H1 (cell line): ENCODE measurements at regions not wholly inside any gene's neighbourhood (a gene's known extent, or its start where the extent isn't known, plus 50 kb on each side); places are given as distances from the start of the nearest gene placed in this dataset.

ENCODE experiments used
- CTCF ChIA-PET: fragments of 300-600 bp; sonication (Branson Sonifier 250); formaldehyde crosslinking; loops from one replicate; lab custom pipeline; 2021; ENCODE audit not compliant: partially characterized antibody; lab: Charles Lee
- POLR2A ChIA-PET: fragments of 300-600 bp; sonication (Branson Sonifier 250); formaldehyde crosslinking; loops from one replicate; lab custom pipeline; 2021; ENCODE audit warnings: inconsistent platforms; ENCODE audit not compliant: partially characterized antibody; lab: Charles Lee
- DNase-seq, 2 experiments: peaks; one replicate each; pipeline versions ENCODE4 v3.0.0 to v3.0.0-alpha.2; 2010 to 2022; ENCODE audit warnings: low spot score in 2 of 2, low read depth in 1 of 2, mixed read lengths in 1 of 2
- FAIRE-seq: peaks from 2 replicates; lab custom pipeline; 2011; peaks lifted over from hg19 to GRCh38; lab: Jason Lieb, UNC
- H2AFZ ChIP-seq: 2 replicates; pipeline ENCODE4 v1.8.1; 2012; ENCODE audit warnings: low read length, inconsistent platforms
- H2AK5ac ChIP-seq: 2 replicates; pipeline ENCODE4 v1.6.1; 2013; ENCODE audit warnings: low read depth, low read length
- H2BK120ac ChIP-seq: replicated peaks from 2 replicates; pipeline ENCODE3; 2013; ENCODE audit warnings: low read depth, low read length, inconsistent platforms
- H2BK12ac ChIP-seq: 2 replicates; pipeline ENCODE4 v1.6.1; 2013; ENCODE audit warnings: low read depth, low read length
- H2BK15ac ChIP-seq: 2 replicates; pipeline ENCODE4 v1.6.1; 2013; ENCODE audit warnings: low read length
- H2BK20ac ChIP-seq: 2 replicates; pipeline ENCODE4 v1.6.1; 2013; ENCODE audit warnings: low read length
- H2BK5ac ChIP-seq: 2 replicates; pipeline ENCODE4 v1.6.1; 2013; ENCODE audit warnings: low read depth, low read length
- H3K14ac ChIP-seq: 2 replicates; pipeline ENCODE4 v1.6.1; 2013; ENCODE audit warnings: inconsistent platforms; ENCODE audit not compliant: insufficient read length
- H3K18ac ChIP-seq: 2 replicates; pipeline ENCODE4 v1.6.1; 2013; ENCODE audit warnings: low read length; ENCODE audit errors: extremely low read depth
- H3K23ac ChIP-seq: 2 replicates; pipeline ENCODE4 v1.6.1; 2013; ENCODE audit warnings: inconsistent platforms; ENCODE audit not compliant: insufficient read length
- H3K23me2 ChIP-seq: 2 replicates; pipeline ENCODE4 v1.6.1; 2013; ENCODE audit warnings: low read depth, low read length
- H3K27ac ChIP-seq: 2 replicates; pipeline ENCODE4 v1.6.1; 2011; ENCODE audit warnings: low read depth, low read length, inconsistent platforms
- H3K27me3 ChIP-seq, 4 experiments: replicated peaks in 1 of 4; 1 replicate in 1 of 4; 2 replicates in 3 of 4; pipeline versions ENCODE4 v1.6.1 to v1.8.1; 2011 to 2013; ENCODE audit warnings: low read length in 3 of 4, mild to moderate bottlenecking in 3 of 4, inconsistent platforms in 2 of 4, mixed read lengths in 2 of 4, moderate library complexity in 1 of 4; ENCODE audit not compliant: control insufficient read depth in 3 of 4, insufficient read depth in 3 of 4; ENCODE audit errors: extremely low read depth in 1 of 4
- H3K36me3 ChIP-seq, 4 experiments: 2 replicates each; pipeline versions ENCODE4 v1.6.1 to v1.8.1; 2011 to 2013; ENCODE audit warnings: mild to moderate bottlenecking in 4 of 4, low read length in 3 of 4, moderate library complexity in 2 of 4, control low read depth in 1 of 4, inconsistent platforms in 1 of 4; ENCODE audit not compliant: insufficient read depth in 4 of 4, control insufficient read depth in 2 of 4
- H3K4ac ChIP-seq: replicated peaks from 2 replicates; pipeline ENCODE3; 2013; ENCODE audit warnings: low read length, low read depth, mixed read lengths, inconsistent platforms; ENCODE audit not compliant: insufficient read length
- H3K4me1 ChIP-seq, 4 experiments: replicated peaks in 1 of 4; 1 replicate in 1 of 4; 2 replicates in 3 of 4; pipeline versions ENCODE4 v1.6.1 to v1.8.1; 2011 to 2013; ENCODE audit warnings: low read length in 3 of 4, inconsistent platforms in 2 of 4, mixed read lengths in 1 of 4; ENCODE audit not compliant: insufficient read depth in 4 of 4, control insufficient read depth in 3 of 4
- H3K4me2 ChIP-seq, 2 experiments: 2 replicates each; pipeline versions ENCODE4 v1.6.1 to v1.8.1; 2011 to 2013; ENCODE audit warnings: low read depth in 2 of 2, low read length in 2 of 2, control low read depth in 1 of 2, inconsistent platforms in 1 of 2, mild to moderate bottlenecking in 1 of 2; ENCODE audit not compliant: insufficient read depth in 1 of 2
- H3K4me3 ChIP-seq, 4 experiments: fragments of 200-600, 300-600 bp in 1 of 4; sonication (generic), shearing (Covaris generic), sonication (Bioruptor Twin) in 1 of 4; 2 replicates each; pipeline versions ENCODE4 v1.5.1 to v1.8.1; 2011 to 2016; ENCODE audit warnings: low read length in 4 of 4, low read depth in 3 of 4, control low read depth in 2 of 4, inconsistent platforms in 2 of 4, mild to moderate bottlenecking in 2 of 4, mixed read lengths in 1 of 4, moderate library complexity in 1 of 4; ENCODE audit not compliant: insufficient read depth in 2 of 4; ENCODE audit errors: extremely low read depth in 1 of 4
- H3K56ac ChIP-seq: replicated peaks from 2 replicates; pipeline ENCODE3; 2013; ENCODE audit warnings: low read depth, mild to moderate bottlenecking, mixed read lengths, low read length, inconsistent platforms; ENCODE audit not compliant: insufficient read length
- H3K79me1 ChIP-seq: 2 replicates; pipeline ENCODE4 v1.6.1; 2013; ENCODE audit warnings: low read depth, low read length, control low read depth
- H3K79me2 ChIP-seq, 2 experiments: 2 replicates each; pipeline versions ENCODE4 v1.6.1 to v1.8.1; 2012 to 2013; ENCODE audit warnings: low read length in 2 of 2, mild to moderate bottlenecking in 2 of 2, inconsistent platforms in 1 of 2; ENCODE audit not compliant: insufficient read depth in 2 of 2, control insufficient read depth in 1 of 2
- H3K9ac ChIP-seq, 4 experiments: replicated peaks in 1 of 4; 1 replicate in 1 of 4; 2 replicates in 3 of 4; pipeline versions ENCODE4 v1.6.1 to v1.8.1; 2011 to 2013; ENCODE audit warnings: low read depth in 3 of 4, low read length in 3 of 4, control low read depth in 2 of 4, mild to moderate bottlenecking in 2 of 4, moderate library complexity in 2 of 4, inconsistent platforms in 1 of 4; ENCODE audit errors: extremely low read depth in 1 of 4
- H3K9me3 ChIP-seq, 2 experiments: 2 replicates each; pipeline versions ENCODE4 v1.6.1 to v1.8.1; 2012 to 2013; ENCODE audit warnings: mild to moderate bottlenecking in 2 of 2, moderate library complexity in 2 of 2, control low read depth in 1 of 2, inconsistent platforms in 1 of 2, low read depth in 1 of 2, low read length in 1 of 2, mixed read lengths in 1 of 2; ENCODE audit not compliant: insufficient read depth in 2 of 2
- H4K20me1 ChIP-seq, 2 experiments: replicated peaks in 1 of 2; 2 replicates each; pipeline versions ENCODE3 to v1.8.1; 2011 to 2013; ENCODE audit warnings: inconsistent platforms in 2 of 2, low read length in 2 of 2, mild to moderate bottlenecking in 1 of 2; ENCODE audit not compliant: insufficient read depth in 2 of 2, control insufficient read depth in 1 of 2
- H4K5ac ChIP-seq: 2 replicates; pipeline ENCODE4 v1.6.1; 2013; ENCODE audit warnings: low read length, low read depth, mixed read lengths, inconsistent platforms; ENCODE audit not compliant: insufficient read length
- H4K8ac ChIP-seq: 2 replicates; pipeline ENCODE4 v1.8.0; 2013; ENCODE audit warnings: mild to moderate bottlenecking, moderate library complexity, low read length, inconsistent platforms; ENCODE audit not compliant: insufficient read depth; ENCODE audit errors: extremely low read depth
- H4K91ac ChIP-seq: replicated peaks from 2 replicates; pipeline ENCODE3; 2013; ENCODE audit warnings: low read length, mixed read lengths, inconsistent platforms; ENCODE audit not compliant: insufficient read length
- RFX5 ChIP-seq: IDR thresholded peaks from 2 replicates; pipeline ENCODE4 v1.6.1; 2011; ENCODE audit warnings: low read depth, low read length, improper control_type of control experiment, borderline replicate concordance
- TAF7 ChIP-seq: optimal IDR thresholded peaks from 2 replicates; pipeline ENCODE3; 2011; ENCODE audit warnings: low read depth, mild to moderate bottlenecking, inconsistent platforms, low read length, moderate library complexity, borderline replicate concordance
- WGBS, 2 experiments: shearing (Covaris generic) in 1 of 2; methylation state at CpG; one replicate each; pipeline versions ENCODE4 v1.1.6 to v1.1.7; 2013 to 2015; ENCODE audit warnings: low lambda C conversion rate in 2 of 2, mixed read lengths in 2 of 2, inconsistent platforms in 1 of 2, low coverage in 1 of 2, missing lambda C conversion rate in 1 of 2; ENCODE audit not compliant: insufficient replicate concordance in 2 of 2, insufficient coverage in 1 of 2, insufficient read length in 1 of 2; ENCODE audit errors: extremely low coverage in 1 of 2, missing lambda C conversion rate in 1 of 2; 5-methylcytosine and 5-hydroxymethylcytosine counted together

DNA sequence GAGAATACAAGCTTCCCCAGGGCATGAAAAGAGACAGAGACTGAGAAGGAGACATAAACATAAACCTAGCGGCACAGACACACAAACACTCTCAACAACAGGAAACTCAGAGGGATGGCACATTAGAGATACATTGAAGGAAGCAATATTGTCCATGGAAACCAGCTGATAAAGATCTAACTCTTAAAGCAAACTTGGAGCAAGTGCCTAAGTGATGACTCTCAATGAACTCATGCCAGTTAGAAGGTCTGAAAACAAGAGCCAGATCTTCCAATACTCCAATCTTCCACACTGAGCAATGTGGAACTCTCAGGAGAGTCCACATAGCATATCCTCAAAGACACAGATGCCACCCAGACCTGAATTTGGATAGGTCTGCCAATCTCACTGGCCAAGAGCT is 168.8 kb upstream of the ISX start:
- no peaks in the 10 kb centered on the region for H3K4me1 ChIP-seq
- TF ChIP-seq RFX5 (no peak), TAF7 (no peak)
- TF ChIP-seq, all 59 proteins: peak for 0
- H2BK15ac ChIP-seq = no peak overlapping the region
- H3K4ac ChIP-seq = no peak overlapping the region
- ChIA-PET CTCF (interaction anchor here (1.1 to 1.5 kb wide), 2 partner anchors 146 to 254 kb away, joined by 3 read pairs; no protein-coding TSS in a partner anchor), POLR2A (no interaction called here)
- H4K20me1 ChIP-seq = no peaks in the 10 kb centered on the region
- H3K56ac ChIP-seq = no peak overlapping the region
- H2BK5ac ChIP-seq = no peak overlapping the region
- no peak overlapping the region for H3K27ac ChIP-seq
- FAIRE-seq (no peak), DNase-seq (no peak)
- H3K4me2 ChIP-seq = no peak overlapping the region
- no peak overlapping the region for H3K23ac ChIP-seq
- H3K36me3 ChIP-seq = no peaks in the 10 kb centered on the region
- no peak overlapping the region; a peak in 1 of 7 replicates for H3K9ac ChIP-seq
- no peak overlapping the region for H2AK5ac ChIP-seq
- no peaks in the 10 kb centered on the region; a peak in 1 of 7 replicates for H3K27me3 ChIP-seq
- no peak overlapping the region for H3K14ac ChIP-seq
- no peaks in the 10 kb centered on the region for H3K79me1 ChIP-seq
- no peak overlapping the region for H3K4me3 ChIP-seq
- no peaks in the 10 kb centered on the region for H3K23me2 ChIP-seq
- H2AFZ ChIP-seq = no peak overlapping the region
- no peak overlapping the region for H3K18ac ChIP-seq
- H4K5ac ChIP-seq = no peak overlapping the region
- H2BK12ac ChIP-seq = no peak overlapping the region
- peaks cover 0 to 3% of the 10 kb centered on the region in 2 experiments; a peak in 1 of 4 replicates for H3K9me3 ChIP-seq
- no peak overlapping the region for H4K8ac ChIP-seq
- no peak overlapping the region for H2BK20ac ChIP-seq
- no peak overlapping the region for H4K91ac ChIP-seq
- H3K79me2 ChIP-seq = no peaks in the 10 kb centered on the region
- H2BK120ac ChIP-seq = no peak overlapping the region
- 94% methylated on average over 1 of the region's 1 CpG; no CpG with 5 or more reads in 1 of the 2 experiments for WGBS, 2 experiments
